GM12878 (cell line): ENCODE measurements at regions not wholly inside any gene's neighbourhood (a gene's known extent, or its start where the extent isn't known, plus 50 kb on each side); places are given as distances from the start of the nearest gene placed in this dataset.

Experiments
- ATAC-seq: fragments of 200-7000 bp; cut with Tn5 transposase; 3 replicates; pipeline ENCODE4 v1.9.1; 2020; ENCODE audit warnings: mild to moderate bottlenecking, moderate library complexity
- BruUV-seq: library from RNA; stranded (reverse); fragments of 400-500 nt; replicated peaks from 2 replicates; lab custom pipeline; 2021; lab: Mats Ljungman, UMichigan
- CTCF ChIA-PET: fragments of 300-600 bp; sonication (Branson Sonifier 250); formaldehyde crosslinking; extraction: SDS; loops from one replicate; lab custom pipeline; 2021; ENCODE audit warnings: inconsistent platforms; lab: Yijun Ruan, JAX
- POLR2A ChIA-PET: fragments of 350-600 bp; formaldehyde crosslinking; extraction: SDS; loops from one replicate; lab custom pipeline; 2021; ENCODE audit warnings: inconsistent platforms; lab: Charles Lee
- RAD21 ChIA-PET: fragments of 300-600 bp; sonication (Branson Sonifier 250); formaldehyde crosslinking; loops from one replicate; lab custom pipeline; 2023; ENCODE audit warnings: antibody characterized with exemption; ENCODE audit not compliant: unreplicated experiment; lab: Charles Lee
- SMC1A ChIA-PET: fragments of 300-600 bp; sonication (Branson Sonifier 250); formaldehyde crosslinking; loops from one replicate; lab custom pipeline; 2023; ENCODE audit not compliant: unreplicated experiment, uncharacterized antibody; lab: Charles Lee
- DNase-seq: peaks from one replicate; pipeline ENCODE4 v3.0.0-alpha.2; 2011; ENCODE audit warnings: low read depth, low spot score
- FAIRE-seq: peaks from 3 replicates; lab custom pipeline; 2011; peaks lifted over from hg19 to GRCh38; lab: Jason Lieb, UNC
- H2AFZ ChIP-seq: 2 replicates; pipeline ENCODE4 v1.6.0; 2011; ENCODE audit warnings: low read depth, low read length, control low read depth; ENCODE audit not compliant: control insufficient read depth
- H3K27ac ChIP-seq: 2 replicates; pipeline ENCODE4 v1.5.1; 2011; ENCODE audit warnings: control low read depth; ENCODE audit not compliant: control insufficient read depth, insufficient read depth
- H3K27me3 ChIP-seq, 2 experiments: replicated peaks in 1 of 2; 2 replicates each; pipeline versions ENCODE4 v1.6.0 to v1.6.1; 2011; ENCODE audit warnings: low read length in 1 of 2; ENCODE audit not compliant: control insufficient read depth in 2 of 2, insufficient read depth in 2 of 2
- H3K36me3 ChIP-seq, 2 experiments: 2 replicates each; pipeline ENCODE4 v1.5.1; 2011; ENCODE audit warnings: low read length in 1 of 2; ENCODE audit not compliant: control insufficient read depth in 2 of 2, insufficient read depth in 2 of 2
- H3K4me1 ChIP-seq: 2 replicates; pipeline ENCODE4 v1.6.1; 2011; ENCODE audit warnings: mild to moderate bottlenecking, low read length, moderate library complexity, mixed read lengths; ENCODE audit not compliant: control insufficient read depth, insufficient read depth
- H3K4me2 ChIP-seq: 2 replicates; pipeline ENCODE4 v1.6.0; 2011; ENCODE audit warnings: control low read depth; ENCODE audit not compliant: control insufficient read depth, insufficient read depth
- H3K4me3 ChIP-seq: fragments of 200-600 bp; sonication (generic); 2 replicates; pipeline ENCODE4 v1.5.1; 2016
- H3K79me2 ChIP-seq: 2 replicates; pipeline ENCODE4 v1.6.0; 2011; ENCODE audit warnings: low read length; ENCODE audit not compliant: control insufficient read depth, insufficient read depth
- H3K9ac ChIP-seq: 2 replicates; pipeline ENCODE4 v1.8.0; 2011; ENCODE audit warnings: low read length, control low read depth, mixed read lengths; ENCODE audit not compliant: control insufficient read depth, insufficient read depth
- H3K9me3 ChIP-seq: replicated peaks from 3 replicates; pipeline ENCODE4 v1.5.1; 2011; ENCODE audit warnings: mild to moderate bottlenecking, low read length; ENCODE audit not compliant: control insufficient read depth, insufficient read depth
- H4K20me1 ChIP-seq: 2 replicates; pipeline ENCODE4 v1.6.0; 2011; ENCODE audit not compliant: control insufficient read depth, insufficient read depth
- CTCF ChIP-seq, 3 experiments: IDR thresholded peaks in 2 of 3; conservative IDR thresholded peaks in 1 of 3; 2 replicates each; pipeline ENCODE4 v1.5.1; 2011; ENCODE audit warnings: low read depth in 3 of 3, low read length in 3 of 3, mild to moderate bottlenecking in 3 of 3, control low read depth in 2 of 3, moderate library complexity in 2 of 3, inconsistent platforms in 1 of 3, mixed read lengths in 1 of 3; ENCODE audit not compliant: control insufficient read depth in 2 of 3, insufficient read depth in 1 of 3; ENCODE audit errors: extremely low read depth in 1 of 3
- NR2C2 ChIP-seq: IDR thresholded peaks from 2 replicates; pipeline ENCODE4 v1.6.1; 2011; ENCODE audit warnings: borderline replicate concordance, low read depth; ENCODE audit not compliant: control insufficient read depth, insufficient read length
- NR2F1 ChIP-seq: fragments of 450-650 bp; conservative IDR thresholded peaks from 2 replicates; pipeline ENCODE4 v1.6.1; 2017; ENCODE audit warnings: mild to moderate bottlenecking
- SPI1 ChIP-seq: IDR thresholded peaks from 2 replicates; pipeline ENCODE4 v1.6.1; 2011; ENCODE audit warnings: low read depth, mild to moderate bottlenecking, low read length, moderate library complexity, borderline replicate concordance; ENCODE audit not compliant: insufficient read depth
- WGBS: methylation state at CpG from one replicate; pipeline ENCODE4 v1.1.6; 2016; ENCODE audit warnings: low lambda C conversion rate; ENCODE audit not compliant: insufficient replicate concordance, insufficient coverage; ENCODE audit errors: missing lambda C conversion rate; 5-methylcytosine and 5-hydroxymethylcytosine counted together
- in situ Hi-C: fragments of 300-500 bp; cut with MboI; formaldehyde crosslinking; loops from 9 replicates; pipeline ENCODE4 v1.14.3; 2018; ENCODE audit warnings: mixed read lengths
- intact Hi-C: fragments of 100-400 bp; cut with micrococcal nuclease; formaldehyde crosslinking; loops from one replicate; pipeline ENCODE4 v1.14.2; 2022; ENCODE audit not compliant: unreplicated experiment

DNA sequence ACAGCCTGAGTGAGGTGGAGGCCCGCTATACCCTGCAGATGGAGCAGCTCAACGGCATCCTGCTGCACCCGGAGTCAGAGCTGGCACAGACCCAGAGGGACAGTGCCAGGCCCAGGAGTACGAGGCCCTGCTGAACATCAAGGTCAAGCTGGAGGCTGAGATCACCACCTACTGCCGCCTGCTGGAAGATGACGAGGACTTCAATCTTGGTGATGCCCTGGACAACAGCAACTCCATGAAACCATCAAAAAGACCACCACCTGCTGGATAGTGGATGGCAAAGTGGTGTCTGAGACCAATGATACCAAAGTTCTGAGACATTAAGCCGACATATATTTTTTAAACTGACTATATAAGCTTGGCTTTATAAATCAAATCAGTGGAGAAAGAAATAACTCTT, 73.3 kb upstream of the HHIP start:
- intact Hi-C loops (no loop called here), in situ Hi-C loops (no loop called here)
- Histone ChIP-seq H2AFZ (no peak overlapping the region), H3K9ac (no peak overlapping the region), H3K36me3 (no peaks in the 10 kb centered on the region), H3K4me1 (no peaks in the 10 kb centered on the region), H4K20me1 (no peaks in the 10 kb centered on the region), H3K4me2 (no peak overlapping the region), H3K27me3 (no peaks in the 10 kb centered on the region), H3K27ac (no peak overlapping the region), H3K4me3 (no peak overlapping the region), H3K79me2 (no peaks in the 10 kb centered on the region), H3K9me3 (no peaks in the 10 kb centered on the region; the same call in 2 of the 3 replicates)
- ChIA-PET CTCF (interaction anchor here (0.6 to 1.3 kb wide), 7 partner anchors 24 to 488 kb away, joined by 3 to 4 read pairs (median 3); no protein-coding TSS in a partner anchor), POLR2A (no interaction called here), SMC1A (interaction anchor here (0.6 to 1.4 kb wide), 5 partner anchors 13 to 433 kb away, joined by 3 to 5 read pairs (median 3); no protein-coding TSS in a partner anchor), RAD21 (interaction anchor here (1.0 kb wide), 1 partner anchor 8 kb away, joined by 3 read pairs; no protein-coding TSS in a partner anchor)
- BruUV-seq = no TSS peak
- no peak for FAIRE-seq
- no peak for DNase-seq
- TF ChIP-seq CTCF (IDR thresholded peaks at IDR 0.05 in 2 of 3, conservative IDR thresholded peaks at IDR 0.05 in 1 of 3; ENCODE audit: control insufficient read depth in 2 of 3, extremely low read depth in 1 of 3, insufficient read depth in 1 of 3, low read depth in 3 of 3, low read length in 3 of 3) (peak in 2 of 3 experiments; percentile 31 to 32; a peak in 2 of 6 replicates), NR2F1 (no peak)
- ATAC-seq = no peak
- 22% methylated on average over 7 of the region's 7 CpGs for WGBS

- Histone ChIP-seq H3K27me3 (no peaks in the 10 kb centered on the region), H3K4me3 (no peak overlapping the region), H3K4me1 (no peaks in the 10 kb centered on the region), H3K9ac (no peak overlapping the region), H3K4me2 (no peak overlapping the region), H2AFZ (no peak overlapping the region), H3K9me3 (no peaks in the 10 kb centered on the region)
- no TSS peak for BruUV-seq
- intact Hi-C loops = loop anchor here (2.0 kb wide), 1 partner anchor 399 kb away; no protein-coding TSS in a partner anchor
- FAIRE-seq = no peak
- CTCF ChIA-PET = interaction anchor here (1.8 kb wide), 1 partner anchor 17 kb away, joined by 5 read pairs; no protein-coding TSS in a partner anchor
- WGBS = 0% methylated on average over 1 of the region's 1 CpG
- TF ChIP-seq NR2C2 (no peak), SPI1 (peak; percentile 36; the same call in 1 of the 2 replicates)
- TF ChIP-seq, all 136 proteins: peak for 1
- ChIA-PET POLR2A (no interaction called here), SMC1A (interaction anchor here (0.5 to 2.5 kb wide), 8 partner anchors 10 to 488 kb away, joined by 3 to 6 read pairs (median 3); no protein-coding TSS in a partner anchor), RAD21 (no interaction called here)
- in situ Hi-C loops = no loop called here
- ATAC-seq (peak; percentile 83), DNase-seq (no peak)
- Histone ChIP-seq H4K20me1 (no peaks in the 10 kb centered on the region), H3K27ac (no peak overlapping the region), H3K36me3 (no peaks in the 10 kb centered on the region), H3K79me2 (no peaks in the 10 kb centered on the region)
Measured at GRCh38 chr4:144574000-144574399, 72.0 kb upstream of the HHIP start.
